Activated CD4-positive, alpha-beta T cell treated with anti-CD3 and anti-CD28 coated beads for 4 hours (primary cell): ENCODE measurements at regions not wholly inside any gene's neighbourhood (a gene's known extent, or its start where the extent isn't known, plus 50 kb on each side); places are given as distances from the start of the nearest gene placed in this dataset.

ENCODE experiments used
- DNase-seq, 2 donors: peaks; one replicate each; pipeline ENCODE4 v3.0.0-alpha.2; 2020

- no peak for DNase-seq
These were observed 196.1 kb downstream of the BMP7 start for GRCh38 chr20:57070296-57070695.

- no peak for DNase-seq
These were observed 195.1 kb downstream of the BMP7 start for GRCh38 chr20:57071283-57071731.

- DNase-seq = no peak
These were observed 194.4 kb downstream of the BMP7 start for GRCh38 chr20:57071954-57072583.

DNA sequence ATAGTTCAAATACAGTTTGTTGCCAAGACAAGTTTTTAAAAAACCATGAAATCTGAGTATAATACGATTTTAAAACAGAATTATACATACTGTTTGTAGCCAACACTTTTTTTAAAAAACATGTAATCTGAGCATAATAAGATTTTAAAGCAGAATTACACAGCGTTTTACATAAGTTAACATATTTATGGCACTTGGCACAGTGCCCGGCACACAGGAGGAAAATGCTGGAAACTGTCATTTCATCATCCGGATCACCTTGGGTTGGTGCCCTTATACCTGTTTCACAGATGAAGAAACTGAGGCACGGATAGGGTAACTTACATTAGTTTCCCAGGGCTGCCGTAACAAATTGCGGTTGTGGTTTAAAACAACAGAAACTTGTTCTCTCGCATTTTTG, 193.0 kb downstream of the BMP7 start:
- DNase-seq = no peak

GRCh38 chr20:57074386-57074785, 192.1 kb downstream of the BMP7 start:
- no peak for DNase-seq

DNA sequence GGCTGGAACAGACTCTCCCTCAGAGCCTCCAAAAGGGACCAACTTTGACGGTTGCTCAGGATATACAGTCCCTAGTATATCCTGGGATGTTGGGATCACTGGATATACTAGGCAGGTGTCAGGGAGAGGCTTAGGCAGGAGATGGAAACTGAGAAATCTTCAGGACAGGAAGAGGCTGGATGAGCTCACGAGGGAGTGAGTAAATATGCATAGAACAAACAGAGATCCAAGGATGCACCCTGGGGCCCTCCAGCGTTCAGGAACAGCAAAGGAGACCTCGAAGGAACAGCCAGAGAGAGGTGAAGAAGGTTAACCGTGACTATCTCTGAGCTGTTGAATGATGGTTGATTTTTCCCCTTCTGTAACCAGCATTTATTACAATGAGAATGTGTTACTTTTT, 191.3 kb downstream of the BMP7 start:
- no peak for DNase-seq

DNA sequence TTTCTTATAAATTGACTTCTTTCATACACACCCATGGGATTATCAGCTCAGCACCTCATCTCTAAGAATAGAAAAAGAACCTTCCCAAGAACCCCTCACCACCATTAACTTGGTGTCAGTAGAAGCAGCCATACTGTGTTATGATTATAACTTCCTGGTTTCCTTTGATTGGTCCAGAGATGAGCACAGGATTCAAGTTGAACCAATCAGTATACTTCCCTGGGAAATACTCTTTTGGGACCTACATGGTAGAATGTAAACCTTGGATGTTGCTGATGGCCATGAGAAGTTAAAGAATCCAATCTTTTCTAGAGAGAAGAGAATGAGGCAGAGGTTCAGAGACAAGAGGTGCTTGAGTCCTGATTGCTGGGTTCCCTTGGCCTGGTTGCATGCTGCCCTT, 190.8 kb downstream of the BMP7 start:
- no peak for DNase-seq

DNA sequence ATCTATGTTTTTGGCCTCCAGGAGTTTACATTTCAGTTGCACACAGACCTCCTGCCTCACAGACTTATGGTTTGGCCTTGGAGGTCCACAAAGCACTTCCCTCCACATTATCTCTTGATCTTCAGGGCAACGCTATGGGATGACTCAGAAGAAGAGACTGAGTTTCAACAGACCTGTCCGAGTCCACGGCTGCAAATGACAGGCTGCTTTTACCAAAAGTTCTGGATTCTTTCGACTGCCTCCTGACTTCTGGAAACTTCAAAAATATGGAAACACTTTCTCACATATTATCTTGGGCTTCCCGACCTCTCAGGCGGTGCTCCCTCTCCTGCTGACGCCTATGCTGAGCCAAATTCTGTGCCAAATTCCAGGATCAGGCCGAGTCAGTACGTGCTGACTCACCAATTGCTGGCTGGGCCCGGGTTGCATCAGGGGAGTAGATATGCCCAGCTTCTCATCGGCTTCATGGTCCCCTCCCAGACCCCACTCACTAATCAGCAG, 190.2 kb downstream of the BMP7 start:
- no peak for DNase-seq

DNA sequence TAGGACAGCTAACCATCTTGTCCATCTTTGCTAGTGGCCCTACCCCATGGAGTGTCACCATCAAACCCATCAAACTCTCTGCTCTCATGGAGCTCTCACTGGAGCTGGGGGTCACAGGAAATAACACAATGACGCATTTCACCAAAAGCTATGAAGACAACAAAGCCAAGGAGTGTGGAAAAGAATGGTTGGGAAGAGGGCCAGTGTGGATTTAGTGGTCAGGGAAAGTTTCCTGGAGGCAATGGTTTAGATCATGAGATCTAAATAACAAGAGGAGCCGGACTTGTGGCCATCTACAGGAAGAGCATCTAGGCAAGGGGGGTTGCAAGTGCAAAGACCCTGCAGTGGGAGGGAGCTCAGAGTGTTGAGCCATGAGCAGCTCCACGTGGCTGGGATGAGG, 189.5 kb downstream of the BMP7 start:
- no peak for DNase-seq

- no peak for DNase-seq
These were observed 188.3 kb downstream of the BMP7 start for GRCh38 chr20:57078116-57078515.

DNA sequence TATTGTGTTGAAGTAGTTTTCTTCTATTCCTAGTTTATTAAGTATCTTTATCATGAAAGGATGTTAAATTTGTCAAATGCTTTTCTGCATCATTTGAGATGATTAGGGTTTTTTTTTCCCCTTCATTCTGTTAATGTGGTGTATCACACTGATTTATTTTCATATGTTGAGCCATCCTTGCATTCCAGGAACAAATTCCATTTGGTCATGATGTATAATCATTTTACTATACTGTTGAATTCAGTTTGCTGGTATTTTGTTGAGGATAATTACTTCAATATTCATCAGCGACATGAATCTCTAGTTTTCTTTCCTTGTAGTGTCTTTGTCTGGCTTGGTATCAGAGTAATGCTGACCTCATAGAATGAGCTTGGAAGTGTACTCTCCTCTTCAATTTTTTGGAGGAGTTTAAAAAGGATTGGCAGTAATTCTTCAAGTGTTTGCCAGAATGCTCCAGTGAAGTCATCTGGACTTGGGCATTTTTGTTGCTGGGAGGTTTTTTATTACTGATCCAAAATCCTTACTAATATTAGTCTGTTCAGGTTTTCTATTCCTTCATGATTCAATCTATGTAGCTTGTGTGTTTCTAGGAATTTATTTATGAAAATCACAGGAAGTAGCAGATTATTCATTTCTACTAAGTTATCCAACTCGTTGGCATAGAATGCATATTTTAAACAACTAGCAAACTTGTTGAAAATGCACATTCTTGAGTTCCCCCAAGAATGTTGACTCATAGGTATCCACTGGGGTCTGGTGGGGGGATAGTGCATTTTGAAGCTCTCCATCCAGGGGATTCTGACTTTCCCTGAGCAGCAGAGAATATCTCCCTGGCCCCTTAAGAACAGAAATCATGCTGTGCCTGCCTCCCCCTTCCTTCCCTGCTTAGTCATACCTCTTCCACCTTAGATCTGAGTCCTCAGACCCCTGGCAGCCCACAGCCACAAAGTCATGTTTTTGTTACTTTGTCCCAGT, 187.1 kb downstream of the BMP7 start:
- no peak for DNase-seq

- no peak for DNase-seq
These were observed 185.6 kb downstream of the BMP7 start for GRCh38 chr20:57080796-57081195.

DNA sequence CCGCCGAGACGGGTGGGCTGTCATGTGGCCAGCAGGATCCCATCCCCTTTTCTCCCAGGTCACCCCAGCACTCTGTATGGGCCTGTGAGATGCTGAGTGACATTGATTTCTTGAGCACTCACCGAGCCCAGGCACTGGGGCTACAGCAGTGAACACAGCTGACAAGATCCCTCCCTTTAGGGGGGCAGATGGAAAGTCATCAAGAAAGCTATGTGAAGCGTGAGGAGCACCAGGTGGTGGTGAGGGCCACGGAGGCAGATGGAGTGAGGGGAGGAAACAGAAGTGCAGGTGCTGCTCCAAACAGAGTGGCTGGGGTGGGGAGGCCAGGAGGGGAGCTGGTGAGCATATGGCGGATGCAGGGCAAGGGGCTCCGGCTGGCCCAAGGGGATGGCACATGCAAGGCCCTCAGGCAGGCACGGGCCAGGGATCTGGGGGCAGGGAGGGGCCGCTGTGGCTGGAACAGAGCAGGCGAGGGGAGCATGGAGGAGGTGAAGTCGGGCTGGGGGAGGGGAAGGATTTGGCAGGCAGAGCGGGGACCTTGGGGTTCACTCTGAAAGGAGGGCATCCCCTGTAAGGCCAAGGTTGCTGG, 184.0 kb downstream of the BMP7 start:
- DNase-seq = no peak

DNA sequence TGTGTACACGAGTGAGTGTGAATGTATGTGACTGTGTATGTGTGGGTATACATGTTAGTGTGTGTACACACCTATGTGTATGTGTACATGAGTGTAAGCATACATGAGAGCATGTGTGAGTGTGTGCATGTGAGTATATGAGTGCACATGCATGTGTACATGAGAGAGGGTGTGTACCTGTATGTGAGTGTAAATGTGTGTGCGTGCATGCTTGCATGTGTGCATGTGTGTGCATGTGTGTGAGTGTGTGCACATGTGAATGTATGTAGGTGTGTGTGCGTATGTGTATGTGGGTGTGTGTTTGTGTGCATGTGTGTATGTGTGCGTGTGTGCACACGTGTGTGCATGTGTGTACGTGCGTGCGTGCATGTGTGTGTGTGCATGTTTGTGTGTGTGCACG, 183.4 kb downstream of the BMP7 start:
- DNase-seq = no peak

DNA sequence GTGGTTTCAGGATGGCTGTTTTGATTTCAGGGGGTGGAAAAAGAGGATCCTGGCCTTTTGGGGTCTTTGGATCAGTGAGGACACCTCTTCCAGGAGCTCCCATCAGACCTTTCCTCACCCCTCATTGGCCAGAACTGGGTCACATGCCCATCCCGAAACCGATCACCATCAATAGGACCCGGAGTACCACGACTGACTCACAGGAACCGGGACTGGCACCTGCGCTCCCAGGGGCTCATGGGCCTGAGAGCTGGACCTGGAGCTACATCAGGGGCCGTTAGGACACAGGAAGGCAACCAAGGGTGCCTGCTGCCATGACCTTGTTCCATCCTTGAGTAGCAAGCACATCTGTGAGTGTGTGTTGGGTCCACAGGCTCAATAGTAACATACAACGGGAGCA, 180.4 kb downstream of the BMP7 start:
- no peak for DNase-seq

DNA sequence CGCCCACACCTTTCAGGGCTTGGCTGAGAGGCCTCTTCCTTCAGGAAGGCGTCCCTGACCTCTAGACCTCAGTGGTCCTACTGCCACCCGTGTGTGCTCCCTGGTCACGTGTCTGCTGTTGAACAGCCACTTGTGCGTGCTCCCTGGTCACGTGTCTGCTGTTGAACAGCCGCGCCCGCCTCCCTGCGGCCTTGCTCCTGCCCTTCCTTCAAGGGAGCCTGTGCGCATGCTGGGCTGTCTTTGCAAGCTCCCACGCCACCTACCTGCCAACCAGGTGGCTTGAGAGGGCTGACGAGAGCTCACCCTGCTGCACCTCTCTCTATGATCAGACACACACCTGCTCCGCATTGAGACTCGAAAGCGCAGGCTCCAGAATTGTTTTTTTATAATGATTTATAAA, 179.3 kb downstream of the BMP7 start:
- DNase-seq = no peak

- no peak for DNase-seq
These were observed 178.7 kb downstream of the BMP7 start for GRCh38 chr20:57087705-57088104.

DNA sequence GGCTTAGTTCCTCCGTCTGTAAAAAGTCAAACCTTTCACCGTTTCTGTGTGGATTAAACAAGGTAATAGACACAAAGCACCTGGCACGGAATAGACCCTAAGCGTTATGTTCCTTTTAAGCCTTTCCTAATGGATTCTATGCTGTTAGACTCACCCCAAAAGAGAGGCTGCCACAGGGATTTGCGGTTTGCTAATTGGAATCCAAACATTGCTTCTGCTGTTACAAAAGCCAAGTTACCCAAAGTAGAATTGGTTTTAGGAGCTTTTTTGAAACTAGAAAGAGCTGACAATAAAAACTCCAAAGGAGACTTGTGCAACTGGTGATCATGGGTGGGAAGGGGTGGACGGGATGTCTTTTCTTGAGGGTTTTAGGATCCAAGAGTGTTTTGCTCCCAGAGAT, 178.0 kb downstream of the BMP7 start:
- DNase-seq = no peak

- DNase-seq = peak; percentile 25 to 44
These were observed 176.7 kb downstream of the BMP7 start for GRCh38 chr20:57089699-57090144.

GRCh38 chr20:57090590-57091560, 175.6 kb downstream of the BMP7 start:
- no peak for DNase-seq

- DNase-seq = no peak
These were observed 174.7 kb downstream of the BMP7 start for GRCh38 chr20:57091748-57092111.

- DNase-seq = peak; percentile 17 to 37
These were observed 174.1 kb downstream of the BMP7 start for GRCh38 chr20:57092112-57092899.
